Hematopoietic multipotent progenitor cell treated with erythropoietin and hydrocortisone succinate and interleukin-3 and kit ligand, for 6 days (in vitro differentiated cells): ENCODE measurements at regions not wholly inside any gene's neighbourhood (a gene's known extent, or its start where the extent isn't known, plus 50 kb on each side); places are given as distances from the start of the nearest gene placed in this dataset.
A peak's percentile ranks its signal among the peaks of the same experiment; 100 is the strongest.
"Not testable (repeated sequence)": the region's sequence is repeated elsewhere in the genome, so short reads cannot be mapped to it uniquely, and the experiment has no call there.

Experiments
- DNase-seq: peaks from one replicate; pipeline ENCODE4 v3.0.0-alpha.2; 2015

DNA sequence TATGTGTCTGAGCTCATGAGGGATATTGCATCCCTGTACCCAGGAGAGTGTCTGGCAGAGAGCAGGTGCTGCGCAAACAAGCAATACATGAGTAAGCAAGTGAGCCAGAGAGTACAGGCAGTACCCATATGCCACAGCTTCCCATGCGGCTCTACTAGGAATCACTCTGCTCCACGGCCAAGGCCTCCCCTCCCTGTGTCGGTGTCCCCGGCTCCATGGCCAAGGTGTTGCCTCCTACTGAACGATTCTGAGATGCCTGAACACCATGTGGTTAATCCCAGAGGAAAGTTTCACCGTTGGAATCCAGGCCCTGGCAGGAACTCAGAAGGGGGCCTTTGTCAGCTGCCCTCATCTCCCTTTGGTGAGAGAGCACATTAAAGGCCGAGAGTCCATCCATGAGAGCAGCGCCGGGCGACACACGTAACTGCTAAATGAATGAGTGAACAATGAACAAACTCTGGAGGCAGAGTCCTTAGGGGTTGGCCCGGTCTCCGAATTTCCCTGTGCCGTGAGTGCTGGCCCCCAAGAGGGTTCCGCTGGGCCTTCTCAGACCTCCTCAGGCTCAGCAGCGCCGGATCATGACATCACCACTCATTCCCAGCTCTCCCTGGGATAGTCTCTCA lies 136.0 kb upstream of the FAM20C start:
- no peak for DNase-seq

DNA sequence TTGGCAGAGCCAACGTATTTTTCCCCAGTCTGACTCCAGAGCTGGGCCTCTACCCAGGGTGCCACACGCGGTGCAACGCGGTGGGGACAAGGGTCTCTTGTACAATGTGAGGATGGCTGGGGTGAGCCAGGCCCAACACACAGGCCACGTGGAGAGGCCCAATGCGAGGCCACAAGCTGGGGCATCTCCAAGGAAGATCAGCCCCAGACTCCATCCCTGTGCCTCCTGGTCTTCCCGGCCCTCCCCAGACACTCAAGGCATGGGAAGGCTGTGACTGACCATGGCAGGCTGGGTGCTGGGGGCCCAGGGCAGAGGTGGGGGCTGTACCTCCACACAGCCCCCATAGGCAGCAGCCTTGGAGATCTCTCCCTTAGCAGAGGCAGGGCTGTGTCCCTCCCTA lies 135.3 kb upstream of the FAM20C start:
- DNase-seq: no peak

GRCh38 chr7:57482-58255 lies 134.7 kb upstream of the FAM20C start:
- no peak for DNase-seq

GRCh38 chr7:58316-58715 lies 134.1 kb upstream of the FAM20C start:
- DNase-seq: no peak

DNA sequence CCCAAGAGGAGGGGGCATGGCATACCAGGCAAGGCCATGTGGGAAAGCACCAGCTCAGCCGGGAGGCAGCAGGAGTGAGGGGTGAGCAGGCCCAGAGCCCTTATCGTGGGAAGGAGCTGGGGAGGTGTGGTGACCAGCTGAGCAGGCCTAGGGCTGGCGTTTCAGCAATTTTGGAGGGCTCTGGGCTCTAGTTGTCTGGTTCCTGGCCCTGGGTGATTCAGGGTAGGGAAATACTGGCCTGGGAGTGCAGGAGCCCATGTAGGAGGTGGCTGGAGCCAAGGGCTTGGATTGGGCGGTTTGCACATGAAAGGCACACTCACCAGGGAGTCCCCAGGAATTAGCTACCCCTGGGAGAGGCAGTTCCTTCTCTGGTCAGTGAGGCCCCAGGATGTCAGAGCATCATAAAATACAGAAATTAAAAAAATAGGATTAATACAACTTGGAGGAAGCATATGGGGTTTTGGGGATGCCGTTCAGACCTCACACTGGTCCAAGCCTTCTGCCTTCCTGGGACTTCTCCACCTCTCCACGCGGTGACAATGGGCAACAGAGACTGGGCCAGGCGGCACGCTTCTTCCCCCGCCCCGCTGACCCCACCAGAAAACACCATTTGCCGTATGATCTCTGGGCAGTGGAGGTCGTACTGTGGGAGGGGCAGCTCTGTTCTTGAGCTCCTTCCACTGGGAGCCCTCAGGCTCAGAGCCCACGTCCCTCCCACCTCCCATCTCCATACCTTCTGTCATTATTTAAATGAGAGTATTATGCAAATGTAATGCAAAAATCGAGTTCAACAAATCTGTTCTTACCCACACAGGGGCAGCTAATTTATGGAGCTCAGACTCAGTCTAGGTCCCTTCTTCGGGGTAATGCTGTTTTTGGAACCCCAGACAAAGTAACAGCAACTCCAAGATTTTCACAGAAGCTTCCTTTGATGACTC lies 133.0 kb upstream of the FAM20C start:
- DNase-seq: no peak

GRCh38 chr7:60017-60675 lies 132.2 kb upstream of the FAM20C start:
- no peak for DNase-seq

DNA sequence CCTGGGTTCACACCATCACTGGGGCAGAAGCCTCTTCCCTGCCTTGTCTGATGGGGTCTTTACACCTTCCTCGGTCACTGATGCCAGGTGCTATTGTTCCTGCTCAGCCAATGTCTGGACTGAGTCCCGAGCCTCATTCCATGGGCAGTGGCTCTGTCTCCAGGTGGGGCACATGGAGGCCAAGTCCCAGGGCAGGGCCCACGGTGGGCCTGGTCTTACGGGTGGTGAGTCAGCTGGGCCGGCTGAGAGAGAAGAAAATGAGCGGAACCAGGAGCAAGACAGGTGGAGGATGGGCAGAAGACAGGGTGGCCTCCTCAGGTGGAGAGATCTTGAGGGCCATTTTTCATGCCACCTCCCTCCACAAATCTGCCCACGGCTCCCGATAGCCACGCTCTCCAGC lies 131.7 kb upstream of the FAM20C start:
- DNase-seq: no peak

DNA sequence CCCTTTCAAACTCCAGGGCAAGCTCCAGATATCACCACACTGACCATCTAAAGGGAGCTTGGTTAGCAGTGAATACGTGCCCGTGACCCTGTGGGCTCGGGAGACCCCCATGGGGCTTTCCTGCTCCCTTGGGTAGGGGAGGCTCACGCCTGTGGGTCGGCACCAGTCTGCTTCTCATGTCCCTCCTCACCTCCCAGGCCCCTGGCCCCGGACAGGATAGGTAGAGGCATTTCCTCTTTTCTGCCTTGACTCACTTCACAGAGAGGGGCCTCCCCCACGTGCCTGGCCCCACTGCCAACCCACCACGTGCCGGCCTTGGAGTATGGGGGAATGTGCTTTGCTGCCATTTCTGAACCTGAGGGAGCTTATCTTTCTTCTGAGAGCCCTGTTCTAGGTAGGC lies 131.3 kb upstream of the FAM20C start:
- no peak for DNase-seq

GRCh38 chr7:61576-62360 lies 130.6 kb upstream of the FAM20C start:
- no peak for DNase-seq

- no peak for DNase-seq
Observed at GRCh38 chr7:62361-63116, 129.8 kb upstream of the FAM20C start.

DNA sequence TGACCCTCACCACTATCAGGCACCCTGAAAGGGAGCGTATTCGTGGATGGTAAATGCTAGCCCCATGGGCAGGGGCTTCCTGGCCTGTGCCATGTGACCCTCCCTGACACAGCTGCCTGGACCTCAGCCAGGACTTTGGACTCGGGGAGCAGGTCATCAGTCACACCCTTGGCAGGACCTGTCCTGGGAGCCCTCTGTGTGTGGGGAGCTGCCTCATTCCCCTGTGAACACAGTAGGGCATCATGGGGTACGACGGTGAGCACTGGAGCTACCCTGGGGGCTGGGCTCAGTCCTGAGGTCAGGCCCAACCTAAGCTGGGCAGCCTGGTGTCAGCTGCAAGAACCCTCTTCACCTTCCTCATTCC lies 129.3 kb upstream of the FAM20C start:
- no peak for DNase-seq

DNA sequence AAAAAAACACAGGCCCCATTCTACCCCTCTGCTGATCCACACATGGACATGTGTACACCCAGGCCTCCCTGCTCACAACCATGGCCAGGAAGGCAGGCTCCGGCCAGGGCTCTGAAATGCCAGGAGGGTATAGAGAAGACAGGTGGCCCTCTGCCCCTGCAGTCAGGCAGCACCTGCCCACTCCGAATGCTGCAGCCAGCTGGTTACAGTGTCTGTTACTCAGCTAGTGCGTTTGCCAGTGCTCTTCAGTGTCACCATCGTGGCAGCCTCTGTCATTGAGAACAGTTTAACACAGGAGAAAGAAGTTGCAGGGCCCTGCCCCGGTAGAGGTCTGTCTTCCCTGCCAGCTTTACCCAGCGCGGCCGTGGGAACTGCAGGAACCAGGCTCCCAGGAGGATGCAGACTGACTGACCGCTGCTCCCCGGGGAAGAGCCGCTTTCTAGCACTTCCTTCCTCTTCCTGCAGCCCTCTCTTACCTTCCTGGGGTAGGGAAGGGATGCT lies 128.8 kb upstream of the FAM20C start:
- no peak for DNase-seq

DNA sequence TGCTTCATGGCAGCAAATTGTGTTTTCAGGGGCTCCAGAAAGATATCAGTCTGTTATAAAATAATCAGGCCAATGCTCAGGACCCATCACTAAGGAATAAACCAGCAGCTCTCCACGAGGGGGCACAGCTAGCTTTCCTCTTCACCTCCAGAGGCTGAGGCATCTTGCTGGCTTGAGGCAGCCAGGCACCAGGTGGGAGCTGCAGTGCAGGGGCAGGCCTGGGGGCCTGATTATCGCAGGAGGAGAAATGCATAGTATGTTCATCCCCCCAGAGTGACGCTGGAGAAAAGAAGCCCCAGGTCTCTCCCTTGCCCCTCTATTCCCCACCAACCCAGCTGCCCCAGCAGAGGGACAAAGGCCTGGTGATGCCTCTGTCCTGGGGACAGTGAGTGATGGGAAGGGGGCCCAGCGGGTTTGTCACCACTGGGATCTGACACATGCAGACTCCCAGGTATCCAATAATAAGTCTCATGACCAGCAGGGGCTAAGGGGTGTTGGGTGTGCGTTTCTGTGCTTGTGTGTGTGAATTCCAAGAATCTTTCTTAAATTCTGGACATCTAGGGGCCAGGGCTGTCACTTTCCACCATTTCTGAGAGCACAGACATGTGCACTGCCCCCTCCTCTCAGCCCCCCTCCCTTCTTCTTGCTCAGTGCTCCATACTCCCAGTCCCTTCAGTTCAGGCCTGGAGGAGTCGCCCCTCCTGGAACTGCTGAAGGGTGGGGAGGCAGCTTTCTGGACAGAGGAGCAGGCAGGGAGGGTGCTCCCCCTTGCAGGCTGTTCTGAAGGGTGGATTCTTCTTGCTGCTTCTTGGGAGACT lies 128.1 kb upstream of the FAM20C start:
- DNase-seq: peak; percentile 60

GRCh38 chr7:64916-65341 lies 127.4 kb upstream of the FAM20C start:
- DNase-seq: no peak

- DNase-seq: no peak
Observed at GRCh38 chr7:65554-65953, 126.8 kb upstream of the FAM20C start.

GRCh38 chr7:66296-66695 lies 126.1 kb upstream of the FAM20C start:
- no peak for DNase-seq

- no peak for DNase-seq
Observed at GRCh38 chr7:66741-67140, 125.6 kb upstream of the FAM20C start.

DNA sequence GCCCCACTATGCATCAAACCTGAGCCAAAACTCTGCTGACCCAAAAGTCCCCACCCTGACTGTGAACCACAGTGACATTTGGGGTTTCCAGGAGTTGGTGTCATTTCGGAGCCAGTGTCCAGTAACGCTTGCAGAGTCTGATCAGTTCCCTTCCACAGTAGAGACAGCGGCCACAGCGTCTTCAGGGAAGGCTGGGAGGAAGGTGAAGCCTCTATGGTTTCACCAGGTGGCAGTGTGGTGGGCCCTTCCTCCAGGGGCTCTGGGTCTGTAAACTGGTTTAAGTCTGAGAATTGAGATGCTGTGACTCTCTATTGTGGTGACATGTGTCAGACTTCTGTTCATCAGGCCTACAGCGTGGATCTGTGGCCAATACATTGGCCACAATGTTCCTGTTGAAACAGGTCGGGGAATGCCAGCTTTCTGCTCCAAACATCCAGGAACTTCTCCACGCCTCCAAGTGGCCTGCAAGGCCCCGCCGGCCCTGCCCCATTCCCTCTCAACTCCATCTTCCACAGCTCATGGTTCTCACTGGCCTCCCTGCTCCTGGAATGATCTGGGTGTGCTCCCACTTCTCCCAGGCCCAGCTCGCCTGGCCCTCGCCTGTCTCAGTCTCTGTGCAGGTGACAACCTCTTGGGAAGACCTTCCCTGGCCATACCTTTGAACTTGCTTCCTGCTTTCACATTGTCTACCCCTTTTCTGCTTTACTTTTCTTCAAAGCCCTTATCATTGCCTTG lies 124.5 kb upstream of the FAM20C start:
- DNase-seq: no peak

GRCh38 chr7:68629-69028 lies 123.7 kb upstream of the FAM20C start:
- DNase-seq: no peak

DNA sequence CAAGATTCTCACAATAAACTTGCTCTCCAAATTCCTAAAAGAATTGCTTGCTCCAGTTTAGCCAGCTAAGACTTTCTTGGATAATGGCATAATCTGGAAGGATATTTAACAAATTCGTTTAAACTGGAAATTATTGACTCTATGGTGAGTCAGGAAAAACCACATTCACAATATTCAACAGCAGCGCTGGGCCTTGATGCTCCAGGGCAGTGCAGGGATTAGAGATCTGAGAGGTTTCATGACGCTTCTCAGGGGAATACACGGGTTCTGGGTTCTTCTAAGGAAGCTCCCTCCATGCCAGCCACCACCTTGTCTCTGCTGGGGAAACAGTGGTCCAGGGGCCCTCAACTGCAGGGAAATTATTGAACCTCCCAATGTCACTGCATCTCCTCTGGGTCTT lies 123.3 kb upstream of the FAM20C start:
- not testable (repeated sequence) for DNase-seq
